ENCODE measurements at regions not wholly inside any gene's neighbourhood (a gene's known extent, or its start where the extent isn't known, plus 50 kb on each side); places are given as distances from the start of the nearest gene placed in this dataset.

- TF ChIP-seq CEBPB (IDR thresholded peaks at IDR 0.05) (no peak), RAD21 (conservative IDR thresholded peaks at IDR 0.05 in 1 of 2, IDR thresholded peaks at IDR 0.05 in 1 of 2) (no peak), BHLHE40 (IDR thresholded peaks at IDR 0.05; ENCODE audit: low read depth, low read length) (no peak), CTCF (IDR thresholded peaks at IDR 0.05) (no peak), REST (IDR thresholded peaks at IDR 0.05) (no peak), EP300 (IDR thresholded peaks at IDR 0.05) (no peak), POLR2A (IDR thresholded peaks at IDR 0.05; ENCODE audit: low read length) (no peak), RFX5 (IDR thresholded peaks at IDR 0.05) (no peak), ZFP36 (IDR thresholded peaks at IDR 0.05; ENCODE audit: borderline replicate concordance, partially characterized antibody) (no peak)
Observed at GRCh38 chr11:71093783-71094182, 158.6 kb downstream of the SHANK2 start.

Measured in A549 (cell line).